Activated T-cell treated with anti-CD3 and anti-CD28 coated beads, Interleukin-2, amount 50 U/mL, for 72 hours (primary cell): ENCODE measurements at regions not wholly inside any gene's neighbourhood (a gene's known extent, or its start where the extent isn't known, plus 50 kb on each side); places are given as distances from the start of the nearest gene placed in this dataset.

Source experiments
- ATAC-seq, 2 donors: fragments of 150-1000 bp; cut with Tn5 transposase; replicated peaks in 1 of 2; 2 replicates each; pipeline ENCODE4 v1.10.0; 2021; ENCODE audit warnings: moderate library complexity in 2 of 2, mild to moderate bottlenecking in 1 of 2
- DNase-seq, 2 donors: peaks; one replicate each; pipeline ENCODE4 v3.0.0; 2021 to 2022; ENCODE audit warnings: mixed read lengths in 1 of 2
- H3K27ac Mint-ChIP-seq: one replicate; pipeline ENCODE4 v1.8.0; 2022; ENCODE audit warnings: mild to moderate bottlenecking, moderate library complexity, mixed read lengths
- H3K27me3 Mint-ChIP-seq: one replicate; pipeline ENCODE4 v1.8.0; 2022; ENCODE audit warnings: low read depth, mixed read lengths
- H3K36me3 Mint-ChIP-seq, 2 donors: one replicate each; pipeline ENCODE4 v1.8.0; 2022; ENCODE audit warnings: mixed read lengths in 2 of 2, mild to moderate bottlenecking in 1 of 2; ENCODE audit not compliant: insufficient read depth in 2 of 2
- H3K4me1 Mint-ChIP-seq: one replicate; pipeline ENCODE4 v1.8.0; 2022; ENCODE audit warnings: low read depth, mixed read lengths
- H3K4me3 Mint-ChIP-seq, 2 donors: one replicate each; pipeline ENCODE4 v1.8.0; 2022; ENCODE audit warnings: mild to moderate bottlenecking in 2 of 2, mixed read lengths in 2 of 2, moderate library complexity in 2 of 2
- H3K9me3 Mint-ChIP-seq, 2 donors: one replicate each; pipeline ENCODE4 v1.8.0; 2022; ENCODE audit warnings: mixed read lengths in 2 of 2

GRCh38 chr10:28378986-28379585 is 76.2 kb upstream of the MPP7 start:
- DNase-seq (no peak), ATAC-seq (no peak)
- Mint-ChIP-seq H3K4me1 (peaks cover 36% of the 10 kb centered on the region), H3K9me3 (no peaks in the 10 kb centered on the region), H3K36me3 (no peaks in the 10 kb centered on the region), H3K27me3 (no peaks in the 10 kb centered on the region), H3K27ac (no peak overlapping the region), H3K4me3 (no peak overlapping the region)

GRCh38 chr10:28381466-28381865 is 78.6 kb upstream of the MPP7 start:
- no peak overlapping the region for H3K27ac Mint-ChIP-seq
- H3K9me3 Mint-ChIP-seq, result no peaks in the 10 kb centered on the region

GRCh38 chr10:28381903-28382347 is 79.1 kb upstream of the MPP7 start:
- H3K36me3 Mint-ChIP-seq, result no peaks in the 10 kb centered on the region
- ATAC-seq, result peak; percentile 91
- no peaks in the 10 kb centered on the region for H3K27me3 Mint-ChIP-seq
- H3K4me3 Mint-ChIP-seq, result no peak overlapping the region
- DNase-seq, result peak; percentile 84 to 86
- no peaks in the 10 kb centered on the region for H3K9me3 Mint-ChIP-seq
- H3K4me1 Mint-ChIP-seq, result peaks cover 45% of the 10 kb centered on the region
- H3K27ac Mint-ChIP-seq, result no peak overlapping the region

More at GRCh38 chr10:28381466-28381865, 78.6 kb upstream of the MPP7 start:
- Mint-ChIP-seq H3K4me3 (no peak overlapping the region), H3K36me3 (no peaks in the 10 kb centered on the region), H3K4me1 (peaks cover 40% of the 10 kb centered on the region), H3K27me3 (no peaks in the 10 kb centered on the region)
- DNase-seq (no peak), ATAC-seq (no peak)

- Mint-ChIP-seq H3K4me1 (peaks cover 51% of the 10 kb centered on the region), H3K36me3 (no peaks in the 10 kb centered on the region), H3K4me3 (no peak overlapping the region), H3K27ac (no peak overlapping the region), H3K9me3 (no peaks in the 10 kb centered on the region), H3K27me3 (no peaks in the 10 kb centered on the region)
- DNase-seq, result no peak
- ATAC-seq, result no peak
Observed at GRCh38 chr10:28382525-28383269, 79.8 kb upstream of the MPP7 start.

GRCh38 chr10:28384557-28384956 is 81.7 kb upstream of the MPP7 start:
- ATAC-seq, result no peak
- H3K4me1 Mint-ChIP-seq, result peaks cover 41% of the 10 kb centered on the region

GRCh38 chr10:28385748-28386502 is 83.1 kb upstream of the MPP7 start:
- Mint-ChIP-seq H3K4me3 (no peak overlapping the region), H3K4me1 (peaks cover 29% of the 10 kb centered on the region), H3K27me3 (no peaks in the 10 kb centered on the region), H3K36me3 (no peaks in the 10 kb centered on the region), H3K9me3 (no peaks in the 10 kb centered on the region), H3K27ac (no peak overlapping the region)
- DNase-seq (no peak), ATAC-seq (no peak)

More at GRCh38 chr10:28384557-28384956, 81.7 kb upstream of the MPP7 start:
- Mint-ChIP-seq H3K4me3 (no peak overlapping the region), H3K27ac (no peak overlapping the region), H3K27me3 (no peaks in the 10 kb centered on the region), H3K36me3 (no peaks in the 10 kb centered on the region), H3K9me3 (no peaks in the 10 kb centered on the region)
- DNase-seq, result no peak

GRCh38 chr10:28386503-28386868 is 83.6 kb upstream of the MPP7 start:
- Mint-ChIP-seq H3K9me3 (no peaks in the 10 kb centered on the region), H3K27me3 (no peaks in the 10 kb centered on the region), H3K36me3 (no peaks in the 10 kb centered on the region), H3K4me1 (peaks cover 26% of the 10 kb centered on the region), H3K27ac (no peak overlapping the region), H3K4me3 (no peak overlapping the region)
- ATAC-seq (no peak), DNase-seq (no peak)

GRCh38 chr10:28387140-28387539 is 84.3 kb upstream of the MPP7 start:
- ATAC-seq, result no peak
- Mint-ChIP-seq H3K27ac (no peak overlapping the region), H3K36me3 (no peaks in the 10 kb centered on the region), H3K9me3 (no peaks in the 10 kb centered on the region), H3K4me1 (peaks cover 20% of the 10 kb centered on the region), H3K27me3 (no peaks in the 10 kb centered on the region), H3K4me3 (no peak overlapping the region)
- no peak for DNase-seq

- DNase-seq (no peak), ATAC-seq (no peak)
- Mint-ChIP-seq H3K36me3 (no peaks in the 10 kb centered on the region), H3K4me1 (peaks cover 19% of the 10 kb centered on the region), H3K27ac (no peak overlapping the region), H3K9me3 (no peaks in the 10 kb centered on the region), H3K27me3 (no peaks in the 10 kb centered on the region), H3K4me3 (no peak overlapping the region)
Observed at GRCh38 chr10:28391283-28391682, 88.4 kb upstream of the MPP7 start.

- Mint-ChIP-seq H3K27ac (no peak overlapping the region), H3K4me1 (peaks cover 7% of the 10 kb centered on the region), H3K9me3 (no peaks in the 10 kb centered on the region), H3K27me3 (peaks cover 10% of the 10 kb centered on the region), H3K4me3 (peak overlapping the region in 1 of 2 donors; percentile 64), H3K36me3 (no peaks in the 10 kb centered on the region)
- ATAC-seq, result peak; percentile 83 to 88
- DNase-seq, result peak; percentile 64 to 71
Observed at GRCh38 chr10:28393956-28394568, 91.2 kb upstream of the MPP7 start.

GRCh38 chr10:28396331-28396730 is 93.5 kb upstream of the MPP7 start:
- no peak for ATAC-seq
- no peak for DNase-seq

GRCh38 chr10:28397229-28397628 is 94.4 kb upstream of the MPP7 start:
- ATAC-seq, result no peak
- H3K4me3 Mint-ChIP-seq, result no peak overlapping the region

More at GRCh38 chr10:28396331-28396730, 93.5 kb upstream of the MPP7 start:
- no peaks in the 10 kb centered on the region for H3K9me3 Mint-ChIP-seq
- H3K4me3 Mint-ChIP-seq, result no peak overlapping the region
- H3K27ac Mint-ChIP-seq, result no peak overlapping the region
- H3K4me1 Mint-ChIP-seq, result peaks cover 8% of the 10 kb centered on the region
- H3K36me3 Mint-ChIP-seq, result no peaks in the 10 kb centered on the region
- peaks cover 12% of the 10 kb centered on the region for H3K27me3 Mint-ChIP-seq

GRCh38 chr10:28400176-28400575 is 97.3 kb upstream of the MPP7 start:
- H3K4me1 Mint-ChIP-seq, result peaks cover 17% of the 10 kb centered on the region
- H3K36me3 Mint-ChIP-seq, result no peaks in the 10 kb centered on the region
- no peak for DNase-seq
- H3K9me3 Mint-ChIP-seq, result no peaks in the 10 kb centered on the region
- peaks cover 18% of the 10 kb centered on the region for H3K27me3 Mint-ChIP-seq
- ATAC-seq, result no peak
- H3K4me3 Mint-ChIP-seq, result no peak overlapping the region
- H3K27ac Mint-ChIP-seq, result no peak overlapping the region

More at GRCh38 chr10:28397229-28397628, 94.4 kb upstream of the MPP7 start:
- H3K4me1 Mint-ChIP-seq, result peaks cover 14% of the 10 kb centered on the region
- no peak overlapping the region for H3K27ac Mint-ChIP-seq
- DNase-seq, result no peak
- peaks cover 18% of the 10 kb centered on the region for H3K27me3 Mint-ChIP-seq
- H3K9me3 Mint-ChIP-seq, result no peaks in the 10 kb centered on the region
- no peaks in the 10 kb centered on the region for H3K36me3 Mint-ChIP-seq
